Common myeloid progenitor, CD34-positive (primary cell): ENCODE measurements at regions not wholly inside any gene's neighbourhood (a gene's known extent, or its start where the extent isn't known, plus 50 kb on each side); places are given as distances from the start of the nearest gene placed in this dataset.

ENCODE experiments used
- CTCF ChIA-PET: fragments of 350-600 bp; sonication (Branson Sonifier 250); formaldehyde crosslinking; loops from one replicate; lab custom pipeline; 2021; ENCODE audit warnings: antibody characterized with exemption; lab: Charles Lee
- POLR2A ChIA-PET: fragments of 350-600 bp; sonication (Branson Sonifier 250); formaldehyde crosslinking; loops from one replicate; lab custom pipeline; 2021; ENCODE audit warnings: antibody characterized with exemption; lab: Charles Lee
- DNase-seq, 3 donors: peaks; one replicate each; pipeline versions ENCODE4 v3.0.0 to v3.0.0-alpha.2; 2013
- H3K27ac ChIP-seq, 2 experiments: 1 replicate in 1 of 2; 2 replicates in 1 of 2; pipeline ENCODE4 v1.7.0; 2013; ENCODE audit warnings: inconsistent platforms in 2 of 2, low read length in 2 of 2, mild to moderate bottlenecking in 2 of 2, low read depth in 1 of 2, moderate library complexity in 1 of 2; ENCODE audit not compliant: severe bottlenecking in 2 of 2, insufficient read depth in 1 of 2, poor library complexity in 1 of 2
- H3K27me3 ChIP-seq, 5 experiments: replicated peaks in 2 of 5; 1 replicate in 3 of 5; 2 replicates in 2 of 5; pipeline versions ENCODE4 v1.6.1 to v1.7.0; 2013; ENCODE audit warnings: low read length in 4 of 5, mild to moderate bottlenecking in 2 of 5, moderate library complexity in 2 of 5, inconsistent platforms in 1 of 5; ENCODE audit not compliant: insufficient read depth in 5 of 5, control insufficient read depth in 4 of 5
- H3K36me3 ChIP-seq, 4 experiments: 1 replicate in 2 of 4; 2 replicates in 2 of 4; pipeline versions ENCODE4 v1.6.1 to v1.7.0; 2013; ENCODE audit warnings: low read length in 3 of 4, control low read depth in 1 of 4, mild to moderate bottlenecking in 1 of 4; ENCODE audit not compliant: control insufficient read depth in 4 of 4, insufficient read depth in 4 of 4
- H3K4me1 ChIP-seq, 4 experiments: 1 replicate in 3 of 4; 2 replicates in 1 of 4; pipeline versions ENCODE4 v1.6.1 to v1.7.1; 2013; ENCODE audit warnings: low read length in 3 of 4, mild to moderate bottlenecking in 3 of 4, control low read depth in 1 of 4, inconsistent platforms in 1 of 4, moderate library complexity in 1 of 4; ENCODE audit not compliant: control insufficient read depth in 4 of 4, insufficient read depth in 4 of 4; ENCODE audit errors: control extremely low read depth in 1 of 4
- H3K4me3 ChIP-seq, 7 experiments: 1 replicate in 4 of 7; 2 replicates in 3 of 7; pipeline versions ENCODE4 v1.5.1 to v1.7.0; 2013; ENCODE audit warnings: mild to moderate bottlenecking in 7 of 7, low read length in 6 of 7, moderate library complexity in 6 of 7, inconsistent platforms in 2 of 7, low read depth in 2 of 7, control low read depth in 1 of 7; ENCODE audit not compliant: insufficient read depth in 4 of 7, control insufficient read depth in 1 of 7; ENCODE audit errors: extremely low read depth in 1 of 7
- H3K9me3 ChIP-seq, 5 experiments: 1 replicate in 4 of 5; 2 replicates in 1 of 5; pipeline versions ENCODE4 v1.6.1 to v1.7.1; 2013; ENCODE audit warnings: low read length in 4 of 5, mild to moderate bottlenecking in 2 of 5, inconsistent platforms in 1 of 5, low read depth in 1 of 5, moderate library complexity in 1 of 5; ENCODE audit not compliant: control insufficient read depth in 4 of 5, insufficient read depth in 2 of 5; ENCODE audit errors: control extremely low read depth in 1 of 5
- WGBS: methylation state at CpG from one replicate; pipeline ENCODE4 v1.1.5; 2013; ENCODE audit not compliant: insufficient coverage; 5-methylcytosine and 5-hydroxymethylcytosine counted together

- no peak for DNase-seq
- Histone ChIP-seq H3K9me3 (peaks cover 0 to 28% (median 5%) of the 10 kb centered on the region in 5 experiments), H3K36me3 (no peaks in the 10 kb centered on the region), H3K4me3 (no peak overlapping the region), H3K27me3 (no peaks in the 10 kb centered on the region), H3K27ac (no peak overlapping the region), H3K4me1 (no peaks in the 10 kb centered on the region)
- ChIA-PET CTCF (no interaction called here), POLR2A (no interaction called here)
Observed at GRCh38 chr5:27474395-27474794, 436.0 kb upstream of the CDH9 start.

- DNase-seq = no peak
- no peaks in the 10 kb centered on the region for H3K4me1 ChIP-seq
- no peak overlapping the region for H3K4me3 ChIP-seq
- H3K27me3 ChIP-seq = no peaks in the 10 kb centered on the region
- H3K27ac ChIP-seq = no peak overlapping the region
- ChIA-PET POLR2A (no interaction called here), CTCF (no interaction called here)
- peaks cover 0 to 28% (median 5%) of the 10 kb centered on the region in 5 experiments for H3K9me3 ChIP-seq
- H3K36me3 ChIP-seq = no peaks in the 10 kb centered on the region
- no CpG with 5 or more reads among the region's 2 CpGs for WGBS
Observed at GRCh38 chr5:27474047-27474309, 435.6 kb upstream of the CDH9 start.

GRCh38 chr5:27473307-27474046, 435.1 kb upstream of the CDH9 start:
- no peak for DNase-seq
- Histone ChIP-seq H3K4me1 (no peaks in the 10 kb centered on the region), H3K36me3 (no peaks in the 10 kb centered on the region), H3K27me3 (no peaks in the 10 kb centered on the region), H3K9me3 (peaks cover 0 to 28% (median 5%) of the 10 kb centered on the region in 5 experiments), H3K27ac (no peak overlapping the region), H3K4me3 (no peak overlapping the region)
- WGBS = 94% methylated on average over 5 of the region's 5 CpGs
- ChIA-PET POLR2A (no interaction called here), CTCF (no interaction called here)

GRCh38 chr5:27472871-27473270, 434.5 kb upstream of the CDH9 start:
- ChIA-PET POLR2A (no interaction called here), CTCF (no interaction called here)
- Histone ChIP-seq H3K27ac (no peak overlapping the region), H3K27me3 (no peaks in the 10 kb centered on the region), H3K4me3 (no peak overlapping the region), H3K9me3 (peaks cover 0 to 28% (median 5%) of the 10 kb centered on the region in 5 experiments), H3K36me3 (no peaks in the 10 kb centered on the region), H3K4me1 (no peaks in the 10 kb centered on the region)
- DNase-seq = no peak
- whole genome bisulfite sequencing = 97% methylated on average over 3 of the region's 4 CpGs

GRCh38 chr5:27472000-27472763, 433.8 kb upstream of the CDH9 start:
- ChIA-PET POLR2A (no interaction called here), CTCF (no interaction called here)
- H3K4me3 ChIP-seq = no peak overlapping the region
- no peaks in the 10 kb centered on the region for H3K27me3 ChIP-seq
- no peaks in the 10 kb centered on the region for H3K36me3 ChIP-seq
- WGBS = 92% methylated on average over 9 of the region's 11 CpGs
- H3K27ac ChIP-seq = no peak overlapping the region
- DNase-seq = no peak
- H3K4me1 ChIP-seq = no peaks in the 10 kb centered on the region
- H3K9me3 ChIP-seq = peaks cover 0 to 24% (median 5%) of the 10 kb centered on the region in 5 experiments

- no CpG with 5 or more reads among the region's 1 CpG for WGBS
- POLR2A ChIA-PET = no interaction called here
- Histone ChIP-seq H3K27me3 (no peaks in the 10 kb centered on the region), H3K36me3 (no peaks in the 10 kb centered on the region), H3K27ac (no peak overlapping the region), H3K9me3 (peaks cover 0 to under 1% (median 0%) of the 10 kb centered on the region in 5 experiments), H3K4me1 (peaks cover 0 to 3% (median 0%) of the 10 kb centered on the region in 4 experiments), H3K4me3 (no peak overlapping the region)
- CTCF ChIA-PET = no interaction called here
- no peak for DNase-seq
Observed at GRCh38 chr5:27466959-27467358, 428.6 kb upstream of the CDH9 start.

- no peak for DNase-seq
- Histone ChIP-seq H3K4me1 (peaks cover 0 to 3% (median 0%) of the 10 kb centered on the region in 4 experiments), H3K27ac (no peak overlapping the region), H3K9me3 (no peaks in the 10 kb centered on the region), H3K4me3 (no peak overlapping the region), H3K27me3 (no peaks in the 10 kb centered on the region), H3K36me3 (no peaks in the 10 kb centered on the region)
- ChIA-PET CTCF (interaction anchor here (1.2 kb wide), 1 partner anchor 14 kb away, joined by 3 read pairs; no protein-coding TSS in a partner anchor), POLR2A (no interaction called here)
- 100% methylated on average over 2 of the region's 5 CpGs for WGBS
Observed at GRCh38 chr5:27465140-27465539, 426.8 kb upstream of the CDH9 start.
